Right renal cortex interstitium (tissue), 3 donors: ENCODE measurements at regions not wholly inside any gene's neighbourhood (a gene's known extent, or its start where the extent isn't known, plus 50 kb on each side); places are given as distances from the start of the nearest gene placed in this dataset.
"Not testable (repeated sequence)": the region's sequence is repeated elsewhere in the genome, so short reads cannot be mapped to it uniquely, and the experiment has no call there.

Source experiments
- DNase-seq, 3 donors: peaks; one replicate each; pipeline ENCODE4 v3.0.0-alpha.2; 2013; ENCODE audit warnings: low read depth in 3 of 3, low spot score in 2 of 3

DNA sequence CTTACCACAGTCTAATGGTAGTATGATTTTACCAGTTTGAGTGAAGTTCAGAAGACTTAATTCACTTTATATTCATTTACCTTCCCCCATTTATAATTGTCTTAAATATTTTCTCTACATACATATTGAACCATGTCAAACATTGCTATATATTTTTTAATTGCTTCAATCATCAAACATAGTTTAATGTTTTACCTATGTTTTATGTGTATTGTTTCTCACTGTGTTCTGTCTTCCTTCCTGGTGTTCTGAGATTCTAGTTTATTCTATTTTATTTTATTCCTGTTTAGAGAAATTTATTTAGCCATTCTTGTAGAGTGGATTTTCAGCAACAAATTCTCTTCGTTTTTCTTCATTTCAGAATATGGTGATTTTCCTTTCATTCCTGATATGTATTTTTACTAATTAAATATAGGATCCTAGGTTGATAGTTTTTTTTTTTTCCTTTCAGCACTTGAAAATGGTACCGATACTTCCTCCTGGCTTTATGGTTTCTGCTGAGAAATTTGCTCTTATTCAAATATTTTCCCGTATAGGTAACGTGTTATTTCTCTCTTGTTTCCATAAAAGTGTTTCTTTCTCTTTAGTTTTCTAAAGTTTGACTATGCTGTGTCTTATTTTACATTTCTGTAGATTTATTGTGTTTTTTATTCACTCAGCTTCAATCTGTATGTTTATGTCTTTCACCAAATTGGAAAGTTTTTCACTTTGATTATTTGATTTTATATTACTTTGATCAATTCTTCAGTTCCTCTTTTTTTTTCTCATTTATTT, 201.8 kb upstream of the AGR3 start:
- no peak for DNase-seq

GRCh38 chr7:17084166-17084475, 202.3 kb upstream of the AGR3 start:
- DNase-seq, result no peak

DNA sequence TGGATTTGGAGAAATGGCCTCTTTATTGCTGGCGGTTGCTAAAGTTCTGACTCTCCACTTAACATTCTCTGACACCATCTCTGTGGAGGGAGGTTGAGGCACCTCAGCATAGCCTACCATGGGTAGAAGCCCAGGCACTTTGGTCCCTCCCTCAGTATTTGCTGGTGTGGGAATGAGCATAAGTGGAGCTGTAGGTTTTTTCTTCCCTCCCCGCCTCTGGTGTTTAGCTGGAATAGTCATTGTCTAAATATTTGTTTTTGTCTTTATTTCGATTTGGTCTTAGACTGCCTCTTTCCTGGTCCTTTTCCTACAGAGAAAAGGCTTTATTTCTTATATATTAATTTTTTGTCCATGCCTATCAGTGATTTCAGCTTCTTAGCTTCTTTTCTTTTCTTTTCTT, 203.4 kb upstream of the AGR3 start:
- DNase-seq, result no peak

DNA sequence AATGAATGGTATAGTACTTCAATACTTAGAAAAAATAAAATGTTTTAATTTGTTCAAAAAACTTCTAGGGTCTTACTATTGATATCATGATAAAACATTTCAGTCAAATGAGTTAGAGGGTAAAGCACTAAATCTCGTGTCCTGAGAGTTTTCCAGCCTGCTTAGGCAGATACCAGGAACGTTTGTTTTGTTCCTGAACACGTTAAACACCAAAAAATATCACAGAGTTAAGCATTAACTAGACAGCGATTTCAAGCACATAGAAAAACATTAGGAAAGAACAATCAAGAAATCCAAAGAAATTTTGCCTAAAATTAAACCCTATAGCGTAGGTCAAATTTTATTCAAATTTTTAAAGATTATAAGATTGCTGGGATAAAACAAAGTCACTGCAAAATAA, 204.6 kb upstream of the AGR3 start:
- DNase-seq, result no peak

GRCh38 chr7:17090751-17091150, 207.7 kb upstream of the AHR start:
- DNase-seq, result no peak

DNA sequence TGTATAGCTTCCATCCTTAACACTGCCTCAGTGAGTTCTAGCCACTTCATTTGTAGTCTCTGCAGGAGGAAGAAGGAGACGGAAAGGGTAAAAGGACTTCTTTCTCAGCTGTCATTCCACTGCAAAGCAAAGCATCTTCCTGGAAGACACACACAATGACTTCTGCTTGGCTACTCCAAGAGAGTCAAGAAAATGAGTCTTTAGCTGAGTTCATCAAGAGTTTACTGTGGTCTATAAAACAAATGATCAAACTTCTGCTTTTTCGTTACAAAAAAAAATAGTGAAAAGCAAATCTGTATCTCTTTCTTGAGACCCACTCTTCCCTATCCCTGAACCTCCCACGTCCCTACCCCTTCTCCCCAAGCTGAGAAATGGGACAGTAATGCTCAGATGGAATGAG, 205.0 kb upstream of the AHR start:
- DNase-seq, result no peak

DNA sequence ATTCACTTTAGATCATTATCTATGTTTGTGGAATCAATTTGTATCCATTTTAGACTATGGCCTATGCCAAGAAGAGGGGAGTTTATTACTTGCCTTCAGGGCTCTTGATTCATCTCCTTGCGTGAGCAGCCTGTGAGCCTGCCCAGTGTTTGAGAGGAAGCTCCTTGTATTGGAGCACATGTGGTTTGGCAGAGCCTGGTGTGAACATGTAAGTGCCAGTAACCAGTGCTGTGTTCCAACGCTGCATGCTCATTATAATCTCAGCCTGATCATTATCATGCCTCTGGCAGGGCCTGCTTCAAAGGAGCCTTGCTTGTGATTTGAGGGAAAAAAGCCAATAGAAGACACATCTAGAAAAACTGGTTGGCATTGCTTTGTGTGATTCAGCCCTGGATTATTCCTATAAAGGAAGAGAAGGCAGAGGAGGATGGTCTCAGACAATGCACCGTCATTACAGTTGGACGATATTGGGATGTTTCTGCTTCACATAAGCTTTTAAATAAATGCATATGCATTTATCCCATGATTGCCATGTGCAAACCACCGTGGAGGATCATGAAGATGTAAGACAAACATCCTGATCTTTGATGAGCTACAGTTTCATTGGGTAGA, 203.4 kb upstream of the AHR start:
- no peak for DNase-seq

DNA sequence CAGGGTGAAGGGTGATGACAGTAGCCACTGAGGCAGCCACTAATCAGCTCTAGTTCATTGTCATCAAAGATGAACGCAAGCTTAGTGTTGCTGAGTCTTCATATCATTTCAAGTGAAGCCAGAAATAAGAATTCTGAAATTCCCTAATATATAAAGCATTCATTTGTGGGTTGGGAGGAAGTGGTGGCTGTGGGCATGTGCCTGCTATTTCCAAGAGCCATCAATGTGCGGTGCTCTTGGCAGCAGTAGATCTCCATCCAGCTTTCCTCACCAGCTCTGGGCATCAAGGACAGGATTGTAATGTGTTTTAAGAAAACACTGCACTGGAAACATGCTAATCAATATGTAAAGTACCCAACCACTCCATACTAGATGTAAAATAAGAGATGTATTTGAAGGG, 202.5 kb upstream of the AHR start:
- DNase-seq, result no peak

GRCh38 chr7:17097668-17098297, 200.7 kb upstream of the AHR start:
- no peak for DNase-seq

GRCh38 chr7:17098515-17098914, 199.9 kb upstream of the AHR start:
- DNase-seq, result no peak

DNA sequence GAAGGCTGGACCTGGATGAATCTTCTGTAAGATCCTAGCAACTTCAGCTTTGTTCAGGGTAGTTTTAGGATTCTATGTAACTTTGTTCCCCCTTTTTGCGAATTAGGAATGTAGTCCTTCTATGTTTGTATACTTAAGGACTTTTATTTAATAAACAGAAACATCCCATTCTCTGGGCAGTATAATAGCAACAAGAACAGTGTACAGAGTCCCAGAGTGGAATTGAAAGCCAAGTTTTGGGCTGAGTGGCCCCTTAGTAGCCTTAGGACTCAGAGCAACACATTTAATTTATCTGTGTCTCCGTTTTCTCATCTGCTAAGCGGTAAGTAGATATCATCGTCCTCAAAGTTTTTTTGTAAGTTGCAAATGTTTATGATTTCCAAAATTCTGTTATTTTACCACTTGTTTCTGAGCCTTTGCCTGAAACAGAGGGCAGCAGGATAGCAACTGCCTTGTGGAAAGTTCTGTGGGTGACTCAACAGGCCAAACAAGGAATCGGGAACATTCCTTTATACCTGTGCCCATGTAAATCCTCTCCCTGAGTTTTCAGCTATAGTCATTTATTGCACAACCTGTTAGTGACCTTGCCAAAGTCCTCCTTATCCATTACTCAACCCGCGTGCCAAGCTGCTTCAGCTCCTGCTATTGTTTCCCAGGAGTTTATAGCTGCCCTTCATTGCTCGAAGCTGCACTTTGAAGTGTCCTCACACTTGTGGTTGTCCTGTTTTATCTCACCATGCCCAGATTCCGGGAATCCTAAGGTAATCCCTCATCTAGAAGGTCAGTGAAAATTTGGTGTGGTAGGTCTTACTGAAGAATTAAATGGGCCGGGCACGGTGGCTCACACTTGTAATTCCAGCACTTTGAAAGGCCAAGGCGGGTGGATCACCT, 199.1 kb upstream of the AHR start:
- DNase-seq, result no peak

GRCh38 chr7:17099974-17100509, 198.4 kb upstream of the AHR start:
- DNase-seq, result not testable (repeated sequence)

DNA sequence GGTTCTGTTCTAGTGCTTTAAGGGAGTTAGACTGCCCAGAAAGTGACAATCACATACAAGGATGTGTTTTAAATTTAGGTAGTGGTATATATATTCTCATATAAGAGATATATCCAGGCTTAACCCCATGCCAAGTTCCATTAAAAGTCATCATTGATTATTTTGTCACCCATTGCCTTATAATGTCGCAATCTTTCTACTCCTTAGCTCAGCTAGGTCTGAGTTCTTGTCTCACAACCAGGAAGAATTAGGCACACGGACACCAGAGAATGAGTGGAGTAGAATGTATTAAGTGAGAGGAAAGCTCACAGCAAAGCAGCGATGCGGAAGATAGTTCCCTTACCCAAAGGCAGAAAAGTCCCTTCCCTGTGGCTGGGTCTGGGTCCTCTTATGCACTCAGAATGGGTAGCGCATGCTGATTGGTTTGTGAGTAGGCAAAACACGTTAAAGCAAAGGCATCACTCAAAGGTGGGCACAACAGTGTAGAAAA, 197.2 kb upstream of the AHR start:
- no peak for DNase-seq

- DNase-seq, result no peak
These were observed 195.3 kb upstream of the AHR start for GRCh38 chr7:17103170-17103569.

DNA sequence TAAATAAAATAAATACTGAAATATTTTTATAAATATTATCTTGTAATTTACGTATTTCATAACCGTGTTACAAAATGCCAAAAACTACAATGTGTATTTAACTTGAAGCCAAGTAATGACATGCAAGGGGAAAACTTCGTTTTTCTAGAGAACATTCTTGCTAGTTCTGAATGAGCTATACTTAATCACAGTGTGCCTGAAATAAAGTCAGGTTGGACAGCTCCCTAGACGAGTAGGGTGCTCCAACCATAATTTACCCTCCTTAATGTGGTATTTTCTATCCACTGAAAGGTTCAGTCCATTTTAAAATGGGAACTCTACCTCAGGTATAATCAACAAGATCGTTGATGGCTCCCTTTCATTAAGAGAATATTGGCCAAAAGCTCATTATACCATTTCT, 194.5 kb upstream of the AHR start:
- no peak for DNase-seq

GRCh38 chr7:17104419-17104818, 194.0 kb upstream of the AHR start:
- DNase-seq, result no peak

GRCh38 chr7:17105701-17106100, 192.8 kb upstream of the AHR start:
- no peak for DNase-seq

DNA sequence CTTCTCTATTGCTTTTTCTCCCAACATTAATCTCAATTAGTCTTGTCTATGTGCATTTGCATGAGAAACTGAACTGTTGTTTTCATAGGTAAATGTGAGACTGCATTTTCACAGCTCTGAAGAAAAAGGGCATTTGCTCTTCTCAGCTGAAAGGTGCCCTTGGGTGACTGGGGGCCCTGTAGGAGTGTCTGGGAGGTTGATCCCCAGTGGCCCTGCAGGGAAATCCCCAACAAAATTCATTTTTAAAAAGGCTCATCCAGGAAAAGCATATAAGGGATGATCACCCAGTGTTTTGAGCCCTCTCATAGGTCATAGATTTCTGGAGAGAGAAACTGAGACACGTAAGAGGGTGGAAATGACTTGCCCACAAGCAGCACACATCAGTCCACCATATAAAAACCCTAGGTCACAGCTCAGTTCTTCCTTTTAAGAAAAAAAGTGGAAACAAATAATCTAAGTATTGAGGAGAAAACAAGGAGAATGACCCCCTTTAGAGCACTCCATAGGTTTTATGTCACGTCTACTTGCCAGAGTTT, 190.3 kb upstream of the AHR start:
- no peak for DNase-seq

- no peak for DNase-seq
These were observed 189.4 kb upstream of the AHR start for GRCh38 chr7:17109020-17109419.

- DNase-seq, result not testable (repeated sequence)
These were observed 184.7 kb upstream of the AHR start for GRCh38 chr7:17113770-17114169.

GRCh38 chr7:17118412-17118811, 180.0 kb upstream of the AHR start:
- DNase-seq, result no peak
